Smooth muscle cell (in vitro differentiated cells): ENCODE measurements at regions not wholly inside any gene's neighbourhood (a gene's known extent, or its start where the extent isn't known, plus 50 kb on each side); places are given as distances from the start of the nearest gene placed in this dataset. TPM values are rescaled to one million over a fixed set of nuclear protein-coding genes. Genes with fewer than 3 reads are reported as not detected.

ENCODE experiments used
- DNase-seq: peaks from one replicate; lab custom pipeline; 2025; ENCODE audit not compliant: unreplicated experiment; lab: John Stamatoyannopoulos, UW
- H2AFZ ChIP-seq: fragments of 200-600 bp; sonication (generic); 2 replicates; pipeline ENCODE4 v1.6.0; 2016; ENCODE audit warnings: antibody characterized with exemption, low read depth, mild to moderate bottlenecking
- H3F3A ChIP-seq: fragments of 200-600 bp; sonication (generic); 2 replicates; pipeline ENCODE4 v1.6.0; 2017; ENCODE audit warnings: antibody characterized with exemption, low read depth
- H3K27ac ChIP-seq: fragments of 200-600 bp; sonication (generic); 2 replicates; pipeline ENCODE4 v1.5.1; 2016; ENCODE audit warnings: low read depth, mild to moderate bottlenecking
- H3K27me3 ChIP-seq: fragments of 200-600 bp; sonication (generic); 2 replicates; pipeline ENCODE4 v1.6.1; 2016; ENCODE audit warnings: low read depth, mild to moderate bottlenecking
- H3K36me3 ChIP-seq: fragments of 200-600 bp; sonication (generic); 2 replicates; pipeline ENCODE4 v1.5.1; 2016; ENCODE audit warnings: low read depth
- H3K4me1 ChIP-seq: fragments of 200-600 bp; sonication (generic); 2 replicates; pipeline ENCODE4 v1.5.1; 2016; ENCODE audit warnings: low read depth
- H3K4me2 ChIP-seq: fragments of 200-600 bp; sonication (generic); 2 replicates; pipeline ENCODE4 v1.6.0; 2016; ENCODE audit warnings: mild to moderate bottlenecking
- H3K4me3 ChIP-seq: fragments of 200-600 bp; sonication (generic); 2 replicates; pipeline ENCODE4 v1.5.1; 2016; ENCODE audit warnings: mild to moderate bottlenecking
- H3K79me2 ChIP-seq: fragments of 200-600 bp; sonication (generic); 2 replicates; pipeline ENCODE4 v1.6.0; 2016; ENCODE audit warnings: low read depth, mild to moderate bottlenecking
- H3K9ac ChIP-seq: fragments of 200-600 bp; sonication (generic); 2 replicates; pipeline ENCODE4 v1.6.0; 2016; ENCODE audit warnings: low read depth
- H3K9me3 ChIP-seq: fragments of 200-600 bp; sonication (generic); replicated peaks from 2 replicates; pipeline ENCODE4 v1.5.1; 2016; ENCODE audit warnings: low read depth
- H4K20me1 ChIP-seq: fragments of 200-600 bp; sonication (generic); 2 replicates; pipeline ENCODE4 v1.6.0; 2016; ENCODE audit warnings: low read depth
- WGBS: methylation state at CpG from one replicate; pipeline ENCODE4 v1.1.7; 2016; ENCODE audit warnings: low lambda C conversion rate; 5-methylcytosine and 5-hydroxymethylcytosine counted together
- small RNA-seq: library from RNA; depleted of rRNA; stranded (forward); fragments of <200 nt; gene quantifications from one replicate; pipeline ENCODE3, GENCODE V24; 2014
- TF ChIP-seq, protein P1 (sequence below): fragments of 200-600 bp; sonication (generic); IDR thresholded peaks from 2 replicates; pipeline ENCODE4 v1.5.1; 2017; ENCODE audit warnings: borderline replicate concordance, mild to moderate bottlenecking, antibody characterized with exemption; ENCODE audit not compliant: insufficient read depth, poor library complexity, severe bottlenecking

DNA sequence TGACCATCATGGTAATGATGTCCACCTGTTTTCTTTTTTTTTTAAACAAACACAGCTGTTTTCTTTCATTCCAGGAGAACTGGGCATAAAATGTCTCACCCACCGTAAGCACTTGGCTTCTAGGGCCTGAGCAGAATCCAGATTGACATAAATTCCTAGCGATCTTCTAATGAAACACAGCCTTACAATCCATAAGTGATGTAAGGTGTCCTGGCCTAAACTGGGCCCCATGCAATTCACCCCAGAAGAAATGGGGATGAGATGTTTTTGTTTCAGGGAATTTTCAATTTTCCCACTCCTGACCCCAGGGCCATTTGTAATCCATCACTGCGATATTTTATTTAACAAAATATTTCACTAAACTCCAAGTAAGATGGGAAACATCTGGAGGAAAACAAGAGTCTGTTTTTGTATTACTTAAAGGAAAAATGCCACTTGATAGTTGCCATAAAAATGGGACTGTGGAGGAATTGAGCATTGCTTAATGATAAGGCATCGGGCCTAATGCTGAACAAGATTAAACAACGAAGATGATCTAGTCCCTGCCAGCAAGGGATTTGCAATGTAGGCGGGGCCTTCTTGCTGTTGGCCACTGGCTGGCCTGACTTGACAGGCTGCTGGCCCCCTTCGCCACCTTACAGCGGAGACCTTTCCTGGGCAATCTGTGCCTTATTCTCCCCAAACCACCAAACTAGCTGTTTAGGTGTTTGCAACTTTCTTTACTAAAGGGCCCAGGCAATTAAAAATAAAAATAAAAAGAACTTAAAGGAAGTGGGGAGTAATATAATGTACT, 183.7 kb downstream of the CD109 start:
- no peaks in the 10 kb centered on the region for H3K9me3 ChIP-seq
- TF ChIP-seq, protein P1, sequence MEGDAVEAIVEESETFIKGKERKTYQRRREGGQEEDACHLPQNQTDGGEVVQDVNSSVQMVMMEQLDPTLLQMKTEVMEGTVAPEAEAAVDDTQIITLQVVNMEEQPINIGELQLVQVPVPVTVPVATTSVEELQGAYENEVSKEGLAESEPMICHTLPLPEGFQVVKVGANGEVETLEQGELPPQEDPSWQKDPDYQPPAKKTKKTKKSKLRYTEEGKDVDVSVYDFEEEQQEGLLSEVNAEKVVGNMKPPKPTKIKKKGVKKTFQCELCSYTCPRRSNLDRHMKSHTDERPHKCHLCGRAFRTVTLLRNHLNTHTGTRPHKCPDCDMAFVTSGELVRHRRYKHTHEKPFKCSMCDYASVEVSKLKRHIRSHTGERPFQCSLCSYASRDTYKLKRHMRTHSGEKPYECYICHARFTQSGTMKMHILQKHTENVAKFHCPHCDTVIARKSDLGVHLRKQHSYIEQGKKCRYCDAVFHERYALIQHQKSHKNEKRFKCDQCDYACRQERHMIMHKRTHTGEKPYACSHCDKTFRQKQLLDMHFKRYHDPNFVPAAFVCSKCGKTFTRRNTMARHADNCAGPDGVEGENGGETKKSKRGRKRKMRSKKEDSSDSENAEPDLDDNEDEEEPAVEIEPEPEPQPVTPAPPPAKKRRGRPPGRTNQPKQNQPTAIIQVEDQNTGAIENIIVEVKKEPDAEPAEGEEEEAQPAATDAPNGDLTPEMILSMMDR: no peak
- no peak overlapping the region for H3K4me2 ChIP-seq
- no peak overlapping the region for H2AFZ ChIP-seq
- no peaks in the 10 kb centered on the region for H3K79me2 ChIP-seq
- no peak overlapping the region for H3K27ac ChIP-seq
- H3F3A ChIP-seq: no peaks in the 10 kb centered on the region
- H3K27me3 ChIP-seq: no peaks in the 10 kb centered on the region
- no peak for DNase-seq
- WGBS: 85% methylated on average over 8 of the region's 8 CpGs
- H3K4me1 ChIP-seq: no peaks in the 10 kb centered on the region
- H3K36me3 ChIP-seq: no peaks in the 10 kb centered on the region
- no peak overlapping the region for H3K4me3 ChIP-seq
- no peaks in the 10 kb centered on the region for H4K20me1 ChIP-seq
- no peak overlapping the region for H3K9ac ChIP-seq

DNA sequence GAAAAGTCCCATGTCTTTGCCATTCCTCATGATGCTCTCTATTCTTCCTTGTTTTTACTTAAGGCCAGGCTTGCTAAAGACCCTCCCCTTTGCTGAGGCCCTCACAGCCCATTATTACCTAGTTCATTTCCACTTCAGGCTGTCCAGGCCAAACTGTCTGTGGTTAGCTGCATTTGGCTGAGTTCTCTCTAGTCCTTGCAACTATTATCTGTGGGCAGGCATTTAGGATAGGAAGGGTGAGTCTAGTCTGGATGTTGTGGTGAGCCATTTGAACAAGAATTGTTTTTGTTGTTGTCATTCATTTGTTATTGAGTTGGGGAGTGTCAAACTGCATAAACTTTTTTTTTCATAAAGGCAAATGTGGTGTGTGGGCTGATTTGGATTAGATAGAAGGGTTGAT, 182.4 kb downstream of the CD109 start:
- Histone ChIP-seq H3K9me3 (no peaks in the 10 kb centered on the region), H3K27ac (no peak overlapping the region), H3F3A (no peaks in the 10 kb centered on the region), H3K79me2 (no peaks in the 10 kb centered on the region), H3K27me3 (no peaks in the 10 kb centered on the region), H3K9ac (no peak overlapping the region), H2AFZ (no peak overlapping the region), H4K20me1 (no peaks in the 10 kb centered on the region), H3K36me3 (no peaks in the 10 kb centered on the region), H3K4me1 (no peaks in the 10 kb centered on the region), H3K4me3 (no peak overlapping the region), H3K4me2 (no peak overlapping the region)
- TF ChIP-seq, protein P1: no peak
- no peak for DNase-seq

Small RNAs in the stretch of these regions (small RNA-seq; reads per million reads assigned to genes)
- gene AL356277.1 (not detected), gene TXNP7 (not detected)
